HepG2 (cell line): ENCODE measurements at regions not wholly inside any gene's neighbourhood (a gene's known extent, or its start where the extent isn't known, plus 50 kb on each side); places are given as distances from the start of the nearest gene placed in this dataset.

Experiments used
- BHLHE40 ChIP-seq: IDR thresholded peaks from 2 replicates; pipeline ENCODE4 v1.6.1; 2011; ENCODE audit warnings: low read length, improper control_type of control experiment
- FIP1L1 ChIP-seq: fragments of 200-400 bp; formaldehyde crosslinking; IDR thresholded peaks from 2 replicates; pipeline ENCODE4 v1.6.1; 2018; ENCODE audit warnings: low read depth, mild to moderate bottlenecking, low read length, moderate library complexity, borderline replicate concordance; ENCODE audit not compliant: insufficient read depth
- MTA1 ChIP-seq: sonication (generic); formaldehyde crosslinking; IDR thresholded peaks from 2 replicates; pipeline ENCODE4 v1.4.0; 2020; ENCODE audit warnings: missing genetic modification reagents, mild to moderate bottlenecking, borderline replicate concordance
- NBN ChIP-seq: fragments of 450-650 bp; conservative IDR thresholded peaks from 2 replicates; pipeline ENCODE4 v1.6.1; 2017
- POLR2A ChIP-seq, 2 experiments: IDR thresholded peaks; 2 replicates each; pipeline ENCODE4 v1.6.1; 2011; ENCODE audit warnings: low read depth in 2 of 2, low read length in 2 of 2, mild to moderate bottlenecking in 1 of 2, moderate library complexity in 1 of 2; ENCODE audit not compliant: insufficient read depth in 1 of 2
- POLR2AphosphoS5 ChIP-seq: IDR thresholded peaks from 2 replicates; pipeline ENCODE4 v1.6.1; 2012; ENCODE audit warnings: low read depth, low read length
- PRDM10 ChIP-seq: sonication (generic); formaldehyde crosslinking; IDR thresholded peaks from 2 replicates; pipeline ENCODE4 v1.4.0; 2020; ENCODE audit warnings: low read depth, missing genetic modification reagents
- ZNF7 ChIP-seq: IDR thresholded peaks from 2 replicates; pipeline ENCODE4 v1.6.1; 2016; ENCODE audit warnings: missing biosample characterization, missing genetic modification reagents
- ZNF772 ChIP-seq: sonication (generic); formaldehyde crosslinking; IDR thresholded peaks from 2 replicates; pipeline ENCODE4 v1.5.0; 2020; ENCODE audit warnings: mild to moderate bottlenecking, missing genetic modification reagents

- TF ChIP-seq NBN: no peak
- no peak for TF ChIP-seq MTA1 (CRISPR knock-in tag)
- no peak for TF ChIP-seq ZNF772 (CRISPR knock-in tag)
- no peak for TF ChIP-seq PRDM10 (CRISPR knock-in tag)
- TF ChIP-seq POLR2A (IDR thresholded peaks at IDR 0.05; ENCODE audit: insufficient read depth in 1 of 2, low read depth in 2 of 2, low read length in 2 of 2): no peak
- no peak for TF ChIP-seq POLR2AphosphoS5
- TF ChIP-seq ZNF7: no peak
- TF ChIP-seq BHLHE40: no peak
- no peak for TF ChIP-seq FIP1L1
Measured at GRCh38 chr4:36779601-36780000, 464.9 kb upstream of the NWD2 start.
